HG02642 (cell line): ENCODE measurements at regions not wholly inside any gene's neighbourhood (a gene's known extent, or its start where the extent isn't known, plus 50 kb on each side); places are given as distances from the start of the nearest gene placed in this dataset.

Experiments
- ATAC-seq: cut with Tn5 transposase; IDR thresholded peaks from one replicate; pipeline ENCODE4 v1.9.1; 2021; ENCODE audit warnings: mild to moderate bottlenecking; ENCODE audit not compliant: unreplicated experiment, poor library complexity

GRCh38 chr2:12795851-12796250 lies 79.1 kb downstream of the TRIB2 start:
- no peak for ATAC-seq

- no peak for ATAC-seq
Measured at GRCh38 chr2:12796657-12797056, 79.9 kb downstream of the TRIB2 start.

DNA sequence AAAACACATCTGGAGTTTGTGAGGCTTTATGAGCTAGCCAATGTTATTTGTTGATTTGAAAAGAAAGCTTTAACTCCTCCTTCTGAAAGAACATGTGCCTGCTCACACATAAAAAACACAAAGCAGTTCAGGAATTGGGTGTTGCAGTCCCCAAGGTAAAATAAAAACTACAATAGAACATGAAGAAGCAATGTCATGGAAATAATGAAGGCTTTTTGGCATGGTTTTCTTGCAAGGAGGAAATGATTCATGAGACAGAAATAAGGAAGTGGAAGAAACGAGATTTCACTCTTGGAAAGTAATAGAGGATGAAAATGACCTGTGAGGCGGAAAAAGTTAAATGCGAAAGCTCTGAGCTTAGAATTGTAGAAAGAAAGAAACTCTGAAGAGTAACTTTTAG lies 81.1 kb downstream of the TRIB2 start:
- ATAC-seq: no peak

- ATAC-seq: no peak
Measured at GRCh38 chr2:12803607-12804006, 86.9 kb downstream of the TRIB2 start.

DNA sequence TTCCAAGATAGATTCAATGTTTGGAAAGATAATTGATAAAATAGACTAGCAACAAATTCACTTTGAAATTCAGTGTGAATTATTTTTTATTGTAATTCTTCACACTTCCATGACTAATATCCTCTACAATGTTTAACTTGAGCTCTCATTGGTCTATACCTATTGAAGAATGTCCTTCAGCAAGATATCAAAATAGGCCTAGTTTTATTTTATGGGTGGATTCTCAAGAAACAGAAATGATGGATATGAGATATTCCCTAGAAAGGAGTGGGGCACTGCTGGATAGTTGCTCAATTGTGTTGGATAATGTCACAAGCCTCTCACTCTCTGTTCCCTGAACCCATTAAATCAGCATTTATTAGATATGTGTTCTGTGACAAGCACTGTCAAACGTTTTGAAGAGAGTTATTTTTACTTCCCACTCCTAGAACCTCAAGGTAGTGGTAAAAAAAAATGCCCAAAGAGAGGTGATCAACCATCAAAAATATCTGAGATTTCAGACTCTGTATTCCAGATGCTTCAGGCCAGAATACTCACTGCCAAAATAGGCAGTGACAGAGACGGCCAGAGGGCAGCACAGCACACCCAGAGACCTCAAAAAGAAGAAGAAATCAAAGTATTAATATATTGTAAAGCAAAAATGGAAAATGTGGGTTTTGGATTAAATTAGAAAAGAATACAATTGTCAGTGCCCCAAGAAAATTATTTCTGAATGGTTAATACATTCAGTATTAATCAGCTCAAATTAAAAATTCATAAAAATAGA lies 87.5 kb downstream of the TRIB2 start:
- no peak for ATAC-seq

DNA sequence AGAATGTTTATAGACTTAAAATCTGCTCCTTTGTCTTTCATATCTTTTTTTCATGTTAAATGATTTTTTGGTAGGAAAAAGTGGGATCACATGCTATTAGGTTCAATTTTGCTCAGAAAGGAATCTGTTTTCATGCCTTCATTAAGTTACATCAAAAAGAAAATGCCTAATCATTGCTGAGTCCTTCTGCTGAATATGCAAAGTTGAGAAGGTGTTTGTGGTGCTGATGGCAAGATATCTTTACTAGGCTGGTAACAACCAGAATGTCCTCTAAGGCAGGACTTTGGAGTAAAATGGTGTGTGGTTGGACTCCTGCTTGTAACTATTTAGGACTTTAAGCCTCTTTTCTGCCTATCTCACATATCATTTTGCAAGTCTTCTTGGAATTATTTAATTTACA lies 88.3 kb downstream of the TRIB2 start:
- no peak for ATAC-seq

- ATAC-seq: no peak
Measured at GRCh38 chr2:12806549-12807242, 90.0 kb downstream of the TRIB2 start.

GRCh38 chr2:12807907-12808810 lies 91.4 kb downstream of the TRIB2 start:
- no peak for ATAC-seq

GRCh38 chr2:12809526-12809925 lies 92.8 kb downstream of the TRIB2 start:
- ATAC-seq: no peak

DNA sequence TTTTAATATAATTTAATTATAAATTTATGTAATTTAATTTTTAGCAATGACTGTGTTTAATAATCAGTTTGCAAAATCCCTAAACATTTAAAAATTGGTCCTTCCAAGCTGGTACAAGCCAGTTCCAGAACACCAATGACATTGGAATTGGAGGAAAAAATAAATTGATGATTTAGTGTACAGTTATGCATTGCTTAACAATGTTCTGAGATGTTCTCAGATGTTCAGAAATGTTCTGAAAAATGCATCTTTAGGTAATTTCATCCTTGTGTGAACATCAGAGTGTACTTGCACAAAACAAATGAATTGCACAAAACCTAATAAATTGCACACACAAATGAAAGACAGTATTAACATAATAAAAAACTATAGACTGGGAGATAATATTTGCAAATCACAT lies 95.2 kb downstream of the TRIB2 start:
- ATAC-seq: no peak

GRCh38 chr2:12813166-12813565 lies 96.4 kb downstream of the TRIB2 start:
- ATAC-seq: no peak

DNA sequence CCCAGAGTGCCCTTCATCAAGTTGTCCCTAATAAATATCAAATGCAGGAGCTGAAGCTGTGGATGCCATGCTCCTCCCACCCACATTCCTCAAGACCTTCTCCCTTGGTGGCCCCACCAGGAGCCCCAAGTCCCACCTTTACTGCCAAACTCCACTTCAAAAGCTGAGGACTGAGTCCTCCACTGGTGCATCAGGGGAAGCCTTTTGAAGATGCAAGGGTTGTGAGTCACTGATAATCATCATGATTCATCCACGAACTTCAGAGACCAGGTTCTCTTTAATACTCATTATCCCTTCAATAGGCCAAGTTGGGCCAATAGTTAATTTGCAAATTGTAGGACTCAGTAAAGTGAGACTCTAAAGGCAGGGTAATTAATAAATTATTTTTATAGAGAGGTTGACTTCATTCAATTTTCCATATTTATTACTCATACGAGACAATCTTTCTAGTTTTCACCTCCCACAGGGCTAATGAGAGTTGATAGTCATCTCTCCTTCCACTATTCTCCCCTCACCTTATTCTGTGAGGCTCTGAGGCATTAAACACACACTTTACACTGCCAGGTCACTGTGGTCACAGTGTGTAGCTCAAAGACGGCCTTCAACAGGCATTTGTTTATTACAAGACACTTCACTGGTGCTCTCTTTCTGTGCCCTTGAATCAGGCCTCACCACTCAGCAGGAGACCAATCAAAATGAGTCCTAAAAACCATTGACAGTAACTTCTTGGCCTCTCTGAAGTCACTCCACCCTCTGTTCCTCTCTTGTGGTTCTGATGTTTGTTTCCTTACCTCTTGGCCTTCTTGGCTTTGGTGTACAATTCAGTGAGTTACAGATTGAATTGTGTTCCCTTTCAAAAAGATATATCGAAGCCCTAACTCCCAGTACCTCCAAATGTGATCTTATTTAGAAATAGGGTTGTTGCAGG lies 99.9 kb downstream of the TRIB2 start:
- ATAC-seq: no peak

DNA sequence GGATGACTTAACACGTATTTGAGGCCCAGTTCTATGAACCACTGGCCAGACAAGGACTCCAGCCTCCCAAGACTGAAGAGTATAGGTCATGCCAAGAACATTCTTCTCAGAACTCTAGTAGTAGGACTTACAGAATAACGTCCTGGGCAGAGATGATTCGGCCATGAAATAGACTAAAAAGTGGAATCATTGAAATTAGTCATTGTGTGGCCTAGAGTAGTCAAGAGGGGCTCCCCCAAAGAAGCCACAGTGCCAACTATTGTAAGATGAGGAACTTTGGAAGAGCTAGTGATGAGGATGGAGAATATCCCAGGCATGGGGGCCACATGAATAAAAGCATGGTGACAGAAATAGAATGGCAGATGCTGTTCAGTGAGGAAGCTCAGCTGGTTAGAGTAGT lies 101.1 kb downstream of the TRIB2 start:
- ATAC-seq: no peak

- no peak for ATAC-seq
Measured at GRCh38 chr2:12818416-12819102, 101.8 kb downstream of the TRIB2 start.

- no peak for ATAC-seq
Measured at GRCh38 chr2:12819103-12819475, 102.4 kb downstream of the TRIB2 start.

GRCh38 chr2:12819721-12820120 lies 103.0 kb downstream of the TRIB2 start:
- ATAC-seq: no peak

GRCh38 chr2:12821656-12822055 lies 104.9 kb downstream of the TRIB2 start:
- no peak for ATAC-seq

- ATAC-seq: no peak
Measured at GRCh38 chr2:12824351-12824777, 107.6 kb downstream of the TRIB2 start.

DNA sequence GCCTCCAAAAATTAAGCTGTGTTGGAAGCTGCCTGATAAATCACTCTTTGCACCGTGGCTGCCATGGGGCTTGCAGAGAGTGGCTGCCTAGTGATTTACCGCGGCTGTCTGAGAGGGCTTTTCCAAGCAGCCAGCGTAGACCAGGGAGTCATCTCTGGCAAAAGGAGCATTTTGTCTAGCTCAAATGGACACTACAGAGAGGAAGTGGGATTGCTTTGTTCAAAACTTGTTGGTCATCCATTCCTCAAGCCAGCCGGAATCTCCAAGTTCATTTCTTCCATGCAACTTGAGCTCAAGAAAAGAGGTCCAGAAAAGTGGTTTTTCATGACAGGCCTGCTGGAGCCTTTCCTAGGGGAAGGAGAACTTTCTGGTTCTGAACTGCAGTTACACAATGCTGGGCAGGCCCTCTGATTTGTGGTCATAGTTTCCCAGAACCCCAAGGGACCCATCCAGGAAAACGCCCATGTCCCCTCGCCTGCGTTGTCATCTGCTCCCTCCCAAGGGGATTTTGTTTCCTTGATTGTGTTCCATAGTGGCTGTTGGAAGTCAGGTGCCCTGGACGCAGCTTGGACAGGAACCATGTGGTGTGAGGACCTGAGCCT lies 108.1 kb downstream of the TRIB2 start:
- no peak for ATAC-seq
